ENCODE measurements at regions not wholly inside any gene's neighbourhood (a gene's known extent, or its start where the extent isn't known, plus 50 kb on each side); places are given as distances from the start of the nearest gene placed in this dataset.

DNA sequence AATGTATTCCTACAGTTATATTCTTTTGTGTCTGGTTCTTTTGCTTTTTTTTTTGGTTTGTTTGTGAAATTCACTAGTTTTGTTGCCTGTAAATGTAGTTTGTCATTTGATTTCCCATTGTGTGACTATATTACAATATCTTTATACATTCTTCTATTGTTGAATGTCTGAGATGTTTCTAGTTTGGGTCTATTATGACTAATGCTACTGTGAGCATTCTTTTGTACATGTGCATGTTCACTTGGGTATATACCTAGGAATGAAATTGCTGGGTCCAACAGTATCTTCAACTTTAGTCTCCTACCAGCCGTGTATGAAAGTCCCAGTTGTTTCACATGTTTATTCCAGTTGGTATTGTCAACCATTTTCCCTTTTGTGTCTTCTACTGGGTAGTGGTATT lies 112.7 kb upstream of the RBMS1 start:
- 84 to 92% methylated on average over 1 of the region's 1 CpG for WGBS, 2 donors
- no peaks in the 10 kb centered on the region for H3K9me3 ChIP-seq
- H3K4me1 ChIP-seq: no peaks in the 10 kb centered on the region

DNA sequence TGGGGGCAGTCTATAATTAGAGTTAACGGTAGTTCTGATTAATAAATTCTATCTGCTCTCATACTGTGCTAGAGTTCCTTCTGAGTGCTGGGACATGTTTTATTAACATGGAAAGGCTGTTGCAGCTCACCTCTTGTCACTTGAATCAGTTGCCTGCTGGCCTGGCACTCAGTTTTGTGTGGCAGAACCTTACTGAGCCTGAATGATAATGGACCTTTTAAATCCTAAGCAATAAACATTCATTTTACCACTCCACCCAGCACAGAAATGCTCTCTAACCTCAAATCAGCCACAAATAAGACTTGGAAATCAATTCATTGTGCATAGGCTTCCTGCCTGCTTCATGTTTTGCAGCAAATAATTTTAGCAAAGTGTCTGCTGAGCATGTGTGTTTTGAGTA lies 115.0 kb upstream of the RBMS1 start:
- DNase-seq: no peak
- Histone ChIP-seq H3K4me3 (no peak overlapping the region), H3K9me3 (no peaks in the 10 kb centered on the region), H3K4me1 (no peaks in the 10 kb centered on the region), H3K27ac (no peak overlapping the region), H3K27me3 (no peaks in the 10 kb centered on the region), H3K36me3 (no peaks in the 10 kb centered on the region)
- WGBS, 2 donors: 83 to 93% methylated on average over 1 of the region's 1 CpG
- intact Hi-C loops (cut with DNase I): no loop called here
- no peak for TF ChIP-seq POLR2A (IDR thresholded peaks at IDR 0.05)
- TF ChIP-seq, protein P1, sequence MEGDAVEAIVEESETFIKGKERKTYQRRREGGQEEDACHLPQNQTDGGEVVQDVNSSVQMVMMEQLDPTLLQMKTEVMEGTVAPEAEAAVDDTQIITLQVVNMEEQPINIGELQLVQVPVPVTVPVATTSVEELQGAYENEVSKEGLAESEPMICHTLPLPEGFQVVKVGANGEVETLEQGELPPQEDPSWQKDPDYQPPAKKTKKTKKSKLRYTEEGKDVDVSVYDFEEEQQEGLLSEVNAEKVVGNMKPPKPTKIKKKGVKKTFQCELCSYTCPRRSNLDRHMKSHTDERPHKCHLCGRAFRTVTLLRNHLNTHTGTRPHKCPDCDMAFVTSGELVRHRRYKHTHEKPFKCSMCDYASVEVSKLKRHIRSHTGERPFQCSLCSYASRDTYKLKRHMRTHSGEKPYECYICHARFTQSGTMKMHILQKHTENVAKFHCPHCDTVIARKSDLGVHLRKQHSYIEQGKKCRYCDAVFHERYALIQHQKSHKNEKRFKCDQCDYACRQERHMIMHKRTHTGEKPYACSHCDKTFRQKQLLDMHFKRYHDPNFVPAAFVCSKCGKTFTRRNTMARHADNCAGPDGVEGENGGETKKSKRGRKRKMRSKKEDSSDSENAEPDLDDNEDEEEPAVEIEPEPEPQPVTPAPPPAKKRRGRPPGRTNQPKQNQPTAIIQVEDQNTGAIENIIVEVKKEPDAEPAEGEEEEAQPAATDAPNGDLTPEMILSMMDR (IDR thresholded peaks at IDR 0.05): no peak
- TF ChIP-seq EP300 (IDR thresholded peaks at IDR 0.05): no peak
- no peak for TF ChIP-seq POLR2AphosphoS5 (IDR thresholded peaks at IDR 0.05)

More for the DNA sequence above, 112.7 kb upstream of the RBMS1 start:
- no peak for DNase-seq
- Histone ChIP-seq H3K27ac (no peak overlapping the region), H3K36me3 (no peaks in the 10 kb centered on the region), H3K4me3 (no peak overlapping the region), H3K27me3 (no peaks in the 10 kb centered on the region)
- TF ChIP-seq EP300 (IDR thresholded peaks at IDR 0.05): no peak
- no peak for TF ChIP-seq POLR2A (IDR thresholded peaks at IDR 0.05)
- TF ChIP-seq, protein P1 (IDR thresholded peaks at IDR 0.05): no peak
- no peak for TF ChIP-seq POLR2AphosphoS5 (IDR thresholded peaks at IDR 0.05)
- intact Hi-C loops (cut with DNase I): no loop called here

DNA sequence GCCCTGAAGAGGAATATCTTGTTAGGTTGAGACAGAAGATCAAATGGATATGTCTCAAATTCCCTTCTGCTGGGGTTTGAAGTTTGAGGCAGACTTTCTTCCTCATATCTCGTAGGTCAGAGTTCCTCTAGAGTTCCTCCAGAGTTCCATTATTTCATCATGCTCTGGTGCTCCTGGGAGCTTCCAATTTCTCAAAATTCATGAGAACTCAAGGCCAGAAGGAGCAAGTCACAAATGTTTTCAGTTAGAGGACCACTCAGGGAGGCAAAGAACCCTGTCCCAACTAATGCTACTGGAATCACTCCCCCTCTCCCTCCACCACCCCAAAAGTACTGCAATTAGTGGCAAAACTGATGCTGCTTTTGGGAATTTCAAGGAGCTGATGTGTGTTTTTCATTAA lies 115.7 kb upstream of the RBMS1 start:
- Histone ChIP-seq H3K27me3 (no peaks in the 10 kb centered on the region), H3K9me3 (no peaks in the 10 kb centered on the region), H3K4me1 (no peaks in the 10 kb centered on the region), H3K4me3 (no peak overlapping the region), H3K27ac (no peak overlapping the region), H3K36me3 (no peaks in the 10 kb centered on the region)
- 33 to 61% methylated on average over 1 of the region's 1 CpG for WGBS, 2 donors
- DNase-seq: no peak
- intact Hi-C loops (cut with DNase I): no loop called here
- TF ChIP-seq, protein P1 (IDR thresholded peaks at IDR 0.05): no peak
- no peak for TF ChIP-seq POLR2A (IDR thresholded peaks at IDR 0.05)
- no peak for TF ChIP-seq EP300 (IDR thresholded peaks at IDR 0.05)
- TF ChIP-seq POLR2AphosphoS5 (IDR thresholded peaks at IDR 0.05): no peak

DNA sequence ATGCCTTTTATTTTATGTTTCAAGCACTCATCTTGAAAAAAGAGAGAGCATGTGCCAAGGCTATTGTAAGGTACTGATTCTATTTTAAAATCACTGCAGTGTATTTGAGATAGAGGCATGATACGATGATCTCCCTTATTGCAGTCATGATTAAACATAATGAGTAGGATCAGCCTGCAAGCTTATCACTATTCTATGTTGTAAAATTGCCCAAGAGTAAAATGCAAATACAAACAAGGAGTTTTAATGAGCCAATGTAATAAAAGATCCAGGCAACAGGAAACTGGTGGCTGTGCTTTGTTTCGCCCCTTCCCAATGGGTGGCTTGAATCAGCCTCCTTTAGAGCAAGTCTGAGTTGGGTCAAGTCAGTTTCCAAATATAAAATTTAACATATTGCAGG lies 116.4 kb upstream of the RBMS1 start:
- Histone ChIP-seq H3K9me3 (no peaks in the 10 kb centered on the region), H3K27ac (no peak overlapping the region), H3K4me3 (no peak overlapping the region), H3K27me3 (no peaks in the 10 kb centered on the region), H3K36me3 (no peaks in the 10 kb centered on the region), H3K4me1 (no peaks in the 10 kb centered on the region)
- intact Hi-C loops (cut with DNase I): no loop called here
- DNase-seq: no peak
- WGBS, 2 donors: 18 to 66% methylated on average over 2 of the region's 2 CpGs
- TF ChIP-seq POLR2AphosphoS5 (IDR thresholded peaks at IDR 0.05) (no peak), EP300 (IDR thresholded peaks at IDR 0.05) (no peak), POLR2A (IDR thresholded peaks at IDR 0.05) (no peak)
- TF ChIP-seq, protein P1 (IDR thresholded peaks at IDR 0.05): no peak

DNA sequence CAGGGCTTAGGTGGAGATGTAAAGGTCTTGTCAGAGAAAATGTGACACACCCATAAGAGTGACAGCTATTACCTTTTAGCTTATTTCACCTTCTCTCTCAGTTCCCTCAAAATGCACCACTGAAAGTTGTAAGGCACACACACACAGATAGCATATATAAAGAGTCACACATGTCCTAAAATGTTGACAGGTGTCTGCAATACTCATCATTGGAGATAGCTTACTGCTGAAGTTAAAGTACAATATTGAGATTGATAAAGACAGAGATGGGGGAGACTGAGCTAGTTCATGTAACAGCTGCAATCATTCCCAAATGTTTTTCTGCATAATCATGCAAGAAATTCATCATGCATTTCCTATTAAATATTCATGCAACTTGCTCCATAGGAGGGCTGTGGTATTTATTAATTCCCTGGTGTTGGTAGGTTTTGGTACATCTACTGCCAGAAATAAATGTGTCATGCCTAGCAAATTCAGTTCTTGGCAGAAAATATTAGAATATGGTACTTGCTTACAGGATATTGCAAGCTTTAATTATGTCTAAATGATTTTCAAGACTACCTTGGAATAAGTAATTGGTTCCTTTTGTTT lies 118.8 kb upstream of the RBMS1 start:
- Histone ChIP-seq H3K4me1 (no peaks in the 10 kb centered on the region), H3K27ac (no peak overlapping the region), H3K27me3 (no peaks in the 10 kb centered on the region), H3K4me3 (no peak overlapping the region), H3K9me3 (peaks cover 0 to 7% (median 0%) of the 10 kb centered on the region in 4 donors), H3K36me3 (no peaks in the 10 kb centered on the region)
- TF ChIP-seq POLR2AphosphoS5 (IDR thresholded peaks at IDR 0.05) (no peak), POLR2A (IDR thresholded peaks at IDR 0.05) (no peak)
- TF ChIP-seq, protein P1 (IDR thresholded peaks at IDR 0.05): no peak
- DNase-seq: no peak
- intact Hi-C loops (cut with DNase I): no loop called here
